ENCODE measurements at regions not wholly inside any gene's neighbourhood (a gene's known extent, or its start where the extent isn't known, plus 50 kb on each side); places are given as distances from the start of the nearest gene placed in this dataset.

- Histone ChIP-seq H3K4me3 (no peak overlapping the region), H3K27ac (no peak overlapping the region), H3K4me1 (peaks cover 6% of the 10 kb centered on the region; the same call in 2 of the 3 replicates), H3K9me3 (no peaks in the 10 kb centered on the region), H3K4me2 (no peak overlapping the region)
- 91% methylated on average over 8 of the region's 8 CpGs for WGBS (ENCODE audit: missing lambda C conversion rate)
- TF ChIP-seq, protein P1, sequence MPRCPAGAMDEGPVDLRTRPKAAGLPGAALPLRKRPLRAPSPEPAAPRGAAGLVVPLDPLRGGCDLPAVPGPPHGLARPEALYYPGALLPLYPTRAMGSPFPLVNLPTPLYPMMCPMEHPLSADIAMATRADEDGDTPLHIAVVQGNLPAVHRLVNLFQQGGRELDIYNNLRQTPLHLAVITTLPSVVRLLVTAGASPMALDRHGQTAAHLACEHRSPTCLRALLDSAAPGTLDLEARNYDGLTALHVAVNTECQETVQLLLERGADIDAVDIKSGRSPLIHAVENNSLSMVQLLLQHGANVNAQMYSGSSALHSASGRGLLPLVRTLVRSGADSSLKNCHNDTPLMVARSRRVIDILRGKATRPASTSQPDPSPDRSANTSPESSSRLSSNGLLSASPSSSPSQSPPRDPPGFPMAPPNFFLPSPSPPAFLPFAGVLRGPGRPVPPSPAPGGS (IDR thresholded peaks at IDR 0.05): no peak
- no peak for FAIRE-seq
- POLR2A ChIA-PET: no interaction called here
- DNase-seq (ENCODE audit: low read depth in 1 of 2, low spot score in 1 of 2): no peak
- CTCF ChIA-PET: interaction anchor here (1.0 kb wide), 1 partner anchor 397 kb away, joined by 3 read pairs; no protein-coding TSS in a partner anchor
- no peak for ATAC-seq
These were observed 467.3 kb downstream of the SHQ1 start for GRCh38 chr3:72380711-72381493.

DNA sequence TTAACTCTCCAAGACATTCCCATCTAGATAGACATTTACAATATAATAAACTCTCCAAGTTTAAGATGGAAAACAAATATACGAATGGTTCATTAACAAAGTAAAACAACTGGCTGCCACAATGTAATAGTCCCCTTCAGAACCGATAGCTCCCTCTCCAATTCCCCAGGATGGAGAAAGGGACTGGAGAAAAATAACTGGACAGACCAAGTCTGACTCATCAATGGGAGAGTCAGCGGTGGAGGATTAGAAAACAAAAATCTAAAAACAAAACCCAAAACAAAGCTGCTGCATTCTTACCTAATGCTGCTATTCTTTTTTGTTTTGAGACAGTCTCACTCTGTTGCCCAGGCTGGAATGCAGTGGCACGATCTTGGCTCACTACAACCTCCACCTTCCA lies 468.1 kb downstream of the SHQ1 start:
- no peak overlapping the region for H3K4me2 ChIP-seq
- no peak overlapping the region for H3K4me3 ChIP-seq
- no peak for FAIRE-seq
- no peak overlapping the region for H3K27ac ChIP-seq
- POLR2A ChIA-PET: no interaction called here
- H3K9me3 ChIP-seq: no peaks in the 10 kb centered on the region
- ATAC-seq: no peak
- 84% methylated on average over 4 of the region's 4 CpGs for WGBS (ENCODE audit: missing lambda C conversion rate)
- TF ChIP-seq PHF8 (IDR thresholded peaks at IDR 0.05; ENCODE audit: borderline replicate concordance, low read depth) (no peak), EP300 (IDR thresholded peaks at IDR 0.05) (no peak), POLR2A (IDR thresholded peaks at IDR 0.05; ENCODE audit: low read length) (no peak), TP53 (CRISPR knock-in tag; IDR thresholded peaks at IDR 0.05) (no peak), CHD2 (IDR thresholded peaks at IDR 0.05; ENCODE audit: low read length, partially characterized antibody) (no peak), RNF2 (IDR thresholded peaks at IDR 0.05; ENCODE audit: borderline replicate concordance, low read depth) (no peak), CHD4 (IDR thresholded peaks at IDR 0.05; ENCODE audit: borderline replicate concordance) (no peak), GATA3 (IDR thresholded peaks at IDR 0.05; ENCODE audit: borderline replicate concordance) (no peak), HMGXB4 (CRISPR knock-in tag; IDR thresholded peaks at IDR 0.05; ENCODE audit: borderline replicate concordance) (no peak), CBX2 (IDR thresholded peaks at IDR 0.05; ENCODE audit: borderline replicate concordance, low read depth) (no peak), ATOH8 (CRISPR knock-in tag; IDR thresholded peaks at IDR 0.05; ENCODE audit: low read depth) (no peak), BHLHE40 (IDR thresholded peaks at IDR 0.05; ENCODE audit: low read depth, low read length) (no peak)
- TF ChIP-seq, protein P2, sequence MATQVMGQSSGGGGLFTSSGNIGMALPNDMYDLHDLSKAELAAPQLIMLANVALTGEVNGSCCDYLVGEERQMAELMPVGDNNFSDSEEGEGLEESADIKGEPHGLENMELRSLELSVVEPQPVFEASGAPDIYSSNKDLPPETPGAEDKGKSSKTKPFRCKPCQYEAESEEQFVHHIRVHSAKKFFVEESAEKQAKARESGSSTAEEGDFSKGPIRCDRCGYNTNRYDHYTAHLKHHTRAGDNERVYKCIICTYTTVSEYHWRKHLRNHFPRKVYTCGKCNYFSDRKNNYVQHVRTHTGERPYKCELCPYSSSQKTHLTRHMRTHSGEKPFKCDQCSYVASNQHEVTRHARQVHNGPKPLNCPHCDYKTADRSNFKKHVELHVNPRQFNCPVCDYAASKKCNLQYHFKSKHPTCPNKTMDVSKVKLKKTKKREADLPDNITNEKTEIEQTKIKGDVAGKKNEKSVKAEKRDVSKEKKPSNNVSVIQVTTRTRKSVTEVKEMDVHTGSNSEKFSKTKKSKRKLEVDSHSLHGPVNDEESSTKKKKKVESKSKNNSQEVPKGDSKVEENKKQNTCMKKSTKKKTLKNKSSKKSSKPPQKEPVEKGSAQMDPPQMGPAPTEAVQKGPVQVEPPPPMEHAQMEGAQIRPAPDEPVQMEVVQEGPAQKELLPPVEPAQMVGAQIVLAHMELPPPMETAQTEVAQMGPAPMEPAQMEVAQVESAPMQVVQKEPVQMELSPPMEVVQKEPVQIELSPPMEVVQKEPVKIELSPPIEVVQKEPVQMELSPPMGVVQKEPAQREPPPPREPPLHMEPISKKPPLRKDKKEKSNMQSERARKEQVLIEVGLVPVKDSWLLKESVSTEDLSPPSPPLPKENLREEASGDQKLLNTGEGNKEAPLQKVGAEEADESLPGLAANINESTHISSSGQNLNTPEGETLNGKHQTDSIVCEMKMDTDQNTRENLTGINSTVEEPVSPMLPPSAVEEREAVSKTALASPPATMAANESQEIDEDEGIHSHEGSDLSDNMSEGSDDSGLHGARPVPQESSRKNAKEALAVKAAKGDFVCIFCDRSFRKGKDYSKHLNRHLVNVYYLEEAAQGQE (IDR thresholded peaks at IDR 0.05): no peak
- peaks cover 6% of the 10 kb centered on the region; the same call in 2 of the 3 replicates for H3K4me1 ChIP-seq
- DNase-seq (ENCODE audit: low read depth in 1 of 2, low spot score in 1 of 2): no peak
- CTCF ChIA-PET: interaction anchor here (1.0 kb wide), 1 partner anchor 396 kb away, joined by 3 read pairs; no protein-coding TSS in a partner anchor
